PC-3 (cell line): ENCODE measurements at regions not wholly inside any gene's neighbourhood (a gene's known extent, or its start where the extent isn't known, plus 50 kb on each side); places are given as distances from the start of the nearest gene placed in this dataset.
"Not testable (repeated sequence)": the region's sequence is repeated elsewhere in the genome, so short reads cannot be mapped to it uniquely, and the experiment has no call there.

Experiments used
- ATAC-seq: fragments of 200-7000 bp; cut with Tn5 transposase; 2 replicates; pipeline ENCODE4 v1.9.1; 2020; ENCODE audit warnings: mild to moderate bottlenecking, moderate library complexity
- BruUV-seq: library from RNA; stranded (reverse); fragments of 400-500 nt; replicated peaks from 2 replicates; lab custom pipeline; 2021; lab: Mats Ljungman, UMichigan
- CTCF ChIA-PET: fragments of 300-600 bp; sonication (Branson Sonifier 250); formaldehyde crosslinking; loops from one replicate; lab custom pipeline; 2022; ENCODE audit warnings: antibody characterized with exemption; lab: Charles Lee
- POLR2A ChIA-PET: fragments of 300-600 bp; sonication (Branson Sonifier 250); formaldehyde crosslinking; loops from one replicate; lab custom pipeline; 2022; ENCODE audit warnings: antibody characterized with exemption; ENCODE audit not compliant: unreplicated experiment; lab: Charles Lee
- DNase-seq: peaks from one replicate; pipeline ENCODE4 v3.0.0-alpha.2; 2015
- H2AFZ ChIP-seq: fragments of 300-600 bp; sonication (generic); 2 replicates; pipeline ENCODE4 v1.6.0; 2016; ENCODE audit warnings: antibody characterized with exemption, low read length
- H3F3A ChIP-seq: fragments of 300-600 bp; sonication (generic); one replicate; pipeline ENCODE4 v1.6.0; 2017; ENCODE audit warnings: antibody characterized with exemption, low read length, control low read depth, mild to moderate bottlenecking; ENCODE audit not compliant: unreplicated experiment
- H3K27ac ChIP-seq: fragments of 300-600 bp; sonication (generic); 2 replicates; pipeline ENCODE4 v1.5.1; 2016; ENCODE audit warnings: mild to moderate bottlenecking, low read length
- H3K27me3 ChIP-seq: fragments of 300-600 bp; sonication (generic); 2 replicates; pipeline ENCODE4 v1.6.1; 2016; ENCODE audit warnings: low read length, mixed read lengths
- H3K36me3 ChIP-seq: fragments of 300-600 bp; sonication (generic); 2 replicates; pipeline ENCODE4 v1.6.1; 2016; ENCODE audit warnings: low read depth, mixed run types, low read length, mixed read lengths
- H3K4me1 ChIP-seq: fragments of 300-600 bp; sonication (generic); 2 replicates; pipeline ENCODE4 v1.5.1; 2016; ENCODE audit warnings: low read length; ENCODE audit not compliant: insufficient read depth
- H3K4me2 ChIP-seq: fragments of 300-600 bp; sonication (generic); 2 replicates; pipeline ENCODE4 v1.6.0; 2016; ENCODE audit warnings: low read length
- H3K4me3 ChIP-seq: fragments of 300-600 bp; sonication (generic); 2 replicates; pipeline ENCODE4 v1.5.1; 2016; ENCODE audit warnings: mild to moderate bottlenecking, low read length, mixed read lengths
- H3K79me2 ChIP-seq: fragments of 300-600 bp; sonication (generic); 2 replicates; pipeline ENCODE4 v1.6.1; 2017; ENCODE audit warnings: low read length, mixed read lengths
- H3K9ac ChIP-seq: fragments of 300-600 bp; sonication (generic); 2 replicates; pipeline ENCODE4 v1.6.0; 2016; ENCODE audit warnings: mild to moderate bottlenecking, low read length
- H3K9me2 ChIP-seq: fragments of 300-600 bp; sonication (generic); replicated peaks from 2 replicates; pipeline ENCODE4 v1.6.1; 2016; ENCODE audit warnings: mixed run types, low read length, mixed read lengths
- H3K9me3 ChIP-seq: fragments of 300-600 bp; sonication (generic); 2 replicates; pipeline ENCODE4 v1.6.1; 2016; ENCODE audit warnings: low read length, mixed read lengths
- H4K20me1 ChIP-seq: fragments of 300-600 bp; sonication (generic); 2 replicates; pipeline ENCODE4 v1.6.1; 2016; ENCODE audit warnings: low read length, mixed read lengths
- CTCF ChIP-seq: fragments of 300-600 bp; sonication (generic); conservative IDR thresholded peaks from 2 replicates; pipeline ENCODE4 v1.5.1; 2017; ENCODE audit warnings: antibody characterized with exemption, low read depth, mild to moderate bottlenecking, low read length
- EZH2 ChIP-seq: fragments of 300-600 bp; sonication (generic); IDR thresholded peaks from one replicate; pipeline ENCODE4 v1.6.1; 2017; ENCODE audit warnings: antibody characterized with exemption, mild to moderate bottlenecking, low read length; ENCODE audit not compliant: unreplicated experiment
- EZH2phosphoT487 ChIP-seq: fragments of 300-600 bp; sonication (generic); IDR thresholded peaks from 2 replicates; pipeline ENCODE4 v1.6.1; 2018; ENCODE audit warnings: mild to moderate bottlenecking, antibody characterized with exemption, low read length, borderline replicate concordance
- intact Hi-C: fragments of 100-400 bp; cut with micrococcal nuclease; formaldehyde crosslinking; loops from 2 replicates; pipeline ENCODE4 v1.9.0; 2023

GRCh38 chr6:138671351-138671750 is 102.2 kb upstream of the CCDC28A start:
- Histone ChIP-seq H3K4me3 (no peak overlapping the region), H3K27ac (no peak overlapping the region), H3K27me3 (no peaks in the 10 kb centered on the region), H3K4me1 (no peaks in the 10 kb centered on the region), H3K9me2 (no peaks in the 10 kb centered on the region), H4K20me1 (no peaks in the 10 kb centered on the region), H2AFZ (no peak overlapping the region), H3K9ac (no peak overlapping the region), H3K9me3 (no peaks in the 10 kb centered on the region), H3K36me3 (no peaks in the 10 kb centered on the region), H3K4me2 (no peak overlapping the region), H3F3A (no peaks in the 10 kb centered on the region), H3K79me2 (0 out of 2 replicates have a peak, but pooled peaks cover 6% of the 10 kb centered on the region)
- no peak for TF ChIP-seq EZH2phosphoT487
- TF ChIP-seq CTCF, result no peak
- TF ChIP-seq EZH2, result no peak
- intact Hi-C loops, result no loop called here
- no peak for DNase-seq
- ChIA-PET POLR2A (no interaction called here), CTCF (no interaction called here)
- no TSS peak for BruUV-seq
- ATAC-seq, result no peak

- Histone ChIP-seq H3K4me2 (no peak overlapping the region), H3K9me2 (no peaks in the 10 kb centered on the region), H3K9ac (no peak overlapping the region), H3K4me1 (no peaks in the 10 kb centered on the region), H3K36me3 (no peaks in the 10 kb centered on the region), H2AFZ (no peak overlapping the region), H3K27me3 (no peaks in the 10 kb centered on the region), H4K20me1 (no peaks in the 10 kb centered on the region), H3K79me2 (peaks cover 11% of the 10 kb centered on the region; the same call in 1 of the 2 replicates), H3K4me3 (no peak overlapping the region), H3F3A (no peaks in the 10 kb centered on the region), H3K9me3 (no peaks in the 10 kb centered on the region), H3K27ac (no peak overlapping the region)
- ChIA-PET POLR2A (no interaction called here), CTCF (interaction anchor here (0.6 kb wide), 2 partner anchors 429 to 442 kb away, joined by 3 read pairs; no protein-coding TSS in a partner anchor)
- TF ChIP-seq CTCF (no peak), EZH2phosphoT487 (no peak), EZH2 (no peak)
- BruUV-seq, result no TSS peak
- DNase-seq (no peak), ATAC-seq (no peak)
- intact Hi-C loops, result no loop called here
Observed at GRCh38 chr6:138673346-138674014, 100.1 kb upstream of the CCDC28A start.

- H3K79me2 ChIP-seq, result peaks cover 13% of the 10 kb centered on the region; the same call in 1 of the 2 replicates
- H3K9ac ChIP-seq, DNase-seq, ATAC-seq, H3K27ac ChIP-seq, H3K27me3 ChIP-seq, BruUV-seq, H3K4me3 ChIP-seq, CTCF ChIA-PET, H3K36me3 ChIP-seq, H4K20me1 ChIP-seq, H3F3A ChIP-seq, H3K4me1 ChIP-seq, POLR2A ChIA-PET, H3K4me2 ChIP-seq, H2AFZ ChIP-seq, H3K9me2 ChIP-seq, intact Hi-C loops, H3K9me3 ChIP-seq: not testable (repeated sequence)
Observed at GRCh38 chr6:138674444-138674843, 99.1 kb upstream of the CCDC28A start.
